K562 (cell line): ENCODE measurements at regions not wholly inside any gene's neighbourhood (a gene's known extent, or its start where the extent isn't known, plus 50 kb on each side); places are given as distances from the start of the nearest gene placed in this dataset.

Experiments
- ATAC-seq: fragments of 200-7000 bp; cut with Tn5 transposase; 3 replicates; pipeline ENCODE4 v1.9.1; 2020; ENCODE audit warnings: moderate library complexity
- BruUV-seq: library from RNA; stranded (reverse); fragments of 400-500 nt; replicated peaks from 2 replicates; lab custom pipeline; 2021; lab: Mats Ljungman, UMichigan
- CTCF ChIA-PET: fragments of 300-600 bp; formaldehyde crosslinking; extraction: SDS; loops from one replicate; lab custom pipeline; 2021; ENCODE audit warnings: low intra/inter-chr PET ratio; lab: Yijun Ruan, JAX
- POLR2A ChIA-PET: fragments of 300-600, 350-650 bp; sonication (Branson Sonifier 250); formaldehyde crosslinking; extraction: SDS; loops from one replicate; lab custom pipeline; 2021; ENCODE audit warnings: antibody characterized with exemption, inconsistent platforms; lab: Yijun Ruan, JAX
- DNase-seq, 4 experiments: peaks; one replicate each; pipeline versions ENCODE4 v3.0.0 to v3.0.0-alpha.2; 2011 to 2018; ENCODE audit warnings: low spot score in 3 of 4, mixed read lengths in 3 of 4; ENCODE audit errors: extremely low read depth in 1 of 4
- FAIRE-seq: peaks from 2 replicates; lab custom pipeline; 2011; peaks lifted over from hg19 to GRCh38; lab: Jason Lieb, UNC
- H2AFZ ChIP-seq: 2 replicates; pipeline ENCODE4 v1.6.0; 2011; ENCODE audit warnings: low read depth, low read length, control low read depth, inconsistent platforms
- H3K27ac ChIP-seq: fragments of 200-600 bp; 3 replicates; pipeline ENCODE4 v1.8.0; 2011; ENCODE audit warnings: low read depth, mild to moderate bottlenecking, control low read depth, inconsistent platforms, low read length, moderate library complexity, mixed read lengths; ENCODE audit errors: extremely low read depth
- H3K27me3 ChIP-seq, 2 experiments: fragments of 300-600 bp in 1 of 2; 2 replicates in 1 of 2; 3 replicates in 1 of 2; pipeline versions ENCODE4 v1.6.0 to v1.8.0; 2011; ENCODE audit warnings: inconsistent platforms in 2 of 2, low read length in 2 of 2, mild to moderate bottlenecking in 1 of 2, mixed read lengths in 1 of 2, moderate library complexity in 1 of 2; ENCODE audit not compliant: control insufficient read depth in 2 of 2, insufficient read depth in 2 of 2
- H3K36me3 ChIP-seq: fragments of 300-600 bp; 3 replicates; pipeline ENCODE4 v1.8.0; 2011; ENCODE audit warnings: mild to moderate bottlenecking, low read length, inconsistent platforms; ENCODE audit not compliant: control insufficient read depth, insufficient read depth
- H3K4me1 ChIP-seq, 2 experiments: fragments of 200-600 bp in 1 of 2; replicated peaks in 1 of 2; 2 replicates in 1 of 2; 3 replicates in 1 of 2; pipeline versions ENCODE4 v1.5.1 to v1.8.0; 2011; ENCODE audit warnings: inconsistent platforms in 2 of 2, low read length in 2 of 2, mild to moderate bottlenecking in 1 of 2, mixed read lengths in 1 of 2, moderate library complexity in 1 of 2; ENCODE audit not compliant: control insufficient read depth in 2 of 2, insufficient read depth in 2 of 2
- H3K4me2 ChIP-seq: 2 replicates; pipeline ENCODE4 v1.6.1; 2011; ENCODE audit warnings: low read length, control low read depth, inconsistent platforms, mixed read lengths; ENCODE audit not compliant: insufficient read depth
- H3K4me3 ChIP-seq: fragments of 200-600 bp; sonication (generic), shearing (Covaris generic); 2 replicates; pipeline ENCODE4 v1.5.1; 2016; ENCODE audit warnings: control low read depth, inconsistent platforms
- H3K79me2 ChIP-seq: fragments of 200-600 bp; 3 replicates; pipeline ENCODE4 v1.8.0; 2011; ENCODE audit warnings: low read length, inconsistent platforms; ENCODE audit not compliant: control insufficient read depth, insufficient read depth
- H3K9ac ChIP-seq, 2 experiments: 2 replicates each; pipeline versions ENCODE4 v1.6.0 to v1.6.1; 2011; ENCODE audit warnings: low read depth in 2 of 2, low read length in 2 of 2, control low read depth in 1 of 2, inconsistent platforms in 1 of 2, mild to moderate bottlenecking in 1 of 2, mixed read lengths in 1 of 2; ENCODE audit not compliant: insufficient read depth in 1 of 2
- H3K9me1 ChIP-seq: one replicate; pipeline ENCODE4 v1.6.0; 2011; ENCODE audit warnings: inconsistent platforms, mild to moderate bottlenecking, low read length, moderate library complexity; ENCODE audit not compliant: control insufficient read depth, insufficient read depth
- H3K9me3 ChIP-seq: replicated peaks from 2 replicates; pipeline ENCODE4 v1.5.1; 2011; ENCODE audit warnings: low read depth, low read length, inconsistent platforms; ENCODE audit not compliant: control insufficient read depth, insufficient read depth
- H4K20me1 ChIP-seq: replicated peaks from 2 replicates; pipeline ENCODE4 v1.6.1; 2011; ENCODE audit warnings: low read length, inconsistent platforms, mixed read lengths; ENCODE audit not compliant: control insufficient read depth, insufficient read depth
- ATF6 ChIP-seq: sonication (generic); formaldehyde crosslinking; IDR thresholded peaks from 2 replicates; pipeline ENCODE4 v1.4.0; 2020; ENCODE audit warnings: mild to moderate bottlenecking, missing genetic modification reagents
- CBX2 ChIP-seq: fragments of 200-600 bp; sonication (generic); IDR thresholded peaks from one replicate; pipeline ENCODE4 v1.6.1; 2012; ENCODE audit warnings: mild to moderate bottlenecking, low read length, inconsistent platforms; ENCODE audit not compliant: insufficient read depth, poor library complexity, severe bottlenecking
- CREM ChIP-seq: IDR thresholded peaks from 2 replicates; pipeline ENCODE4 v1.6.1; 2014; ENCODE audit warnings: antibody characterized with exemption, low read depth
- GATA2 ChIP-seq: sonication (generic); formaldehyde crosslinking; IDR thresholded peaks from 2 replicates; pipeline ENCODE4 v1.4.0; 2020; ENCODE audit warnings: mild to moderate bottlenecking, missing genetic modification reagents
- HDAC8 ChIP-seq: fragments of 450-650 bp; IDR thresholded peaks from 2 replicates; pipeline ENCODE4 v1.6.1; 2016; ENCODE audit warnings: mild to moderate bottlenecking, missing genetic modification characterization, moderate library complexity, missing compliant biosample characterization
- KDM5B ChIP-seq: fragments of 200-600 bp; sonication (generic); IDR thresholded peaks from 2 replicates; pipeline ENCODE4 v1.6.1; 2012; ENCODE audit warnings: low read depth, mild to moderate bottlenecking, moderate library complexity, low read length, control low read depth, inconsistent platforms; ENCODE audit not compliant: insufficient replicate concordance
- NR2C1 ChIP-seq, 2 experiments: fragments of 450-650 bp; IDR thresholded peaks; 2 replicates each; pipeline ENCODE4 v1.6.1; 2017; ENCODE audit warnings: mild to moderate bottlenecking in 2 of 2, antibody characterized with exemption in 1 of 2, inconsistent platforms in 1 of 2, missing compliant biosample characterization in 1 of 2, missing genetic modification characterization in 1 of 2
- PRMT5 ChIP-seq: sonication (generic); formaldehyde crosslinking; IDR thresholded peaks from 2 replicates; pipeline ENCODE4 v1.5.0; 2020; ENCODE audit warnings: missing genetic modification reagents
- PRPF4 ChIP-seq: fragments of 200-400 bp; formaldehyde crosslinking; IDR thresholded peaks from one replicate; pipeline ENCODE4 v1.6.1; 2017; ENCODE audit warnings: low read length, low read depth, mild to moderate bottlenecking; ENCODE audit not compliant: insufficient read depth, poor library complexity, severe bottlenecking
- RAD51 ChIP-seq: fragments of 450-650 bp; IDR thresholded peaks from 2 replicates; pipeline ENCODE4 v1.7.1; 2016; ENCODE audit warnings: low read depth, mild to moderate bottlenecking, borderline replicate concordance
- SNAPC5 ChIP-seq: fragments of 250-450 bp; sonication (Bioruptor Pico); IDR thresholded peaks from 2 replicates; pipeline ENCODE4 v1.8.0; 2021; ENCODE audit warnings: moderate library complexity, mild to moderate bottlenecking, inconsistent platforms
- ZSCAN32 ChIP-seq: fragments of 450-650 bp; formaldehyde crosslinking; IDR thresholded peaks from 2 replicates; pipeline ENCODE4 v1.4.0; 2020; ENCODE audit warnings: mild to moderate bottlenecking, moderate library complexity
- WGBS: fragments of 100-300 bp; shearing (Covaris generic); methylation state at CpG from one replicate; pipeline ENCODE4 v1.1.6; 2016; ENCODE audit warnings: low coverage, mixed read lengths; ENCODE audit not compliant: insufficient coverage; ENCODE audit errors: missing lambda C conversion rate; 5-methylcytosine and 5-hydroxymethylcytosine counted together
- in situ Hi-C: fragments of 300-500 bp; cut with MboI; formaldehyde crosslinking; loops from 4 replicates; pipeline ENCODE4 v1.15.0; 2018; ENCODE audit warnings: inconsistent platforms, mixed read lengths
- intact Hi-C: fragments of 100-400 bp; cut with micrococcal nuclease; formaldehyde crosslinking; loops from 2 replicates; pipeline ENCODE4 v1.14.2; 2022
- TF ChIP-seq, protein P1 (sequence below): sonication (generic); formaldehyde crosslinking; IDR thresholded peaks from 2 replicates; pipeline ENCODE4 v1.8.0; 2022; ENCODE audit warnings: mild to moderate bottlenecking, missing genetic modification reagents
- TF ChIP-seq, protein P2 (sequence below): sonication (generic); formaldehyde crosslinking; IDR thresholded peaks from 2 replicates; pipeline ENCODE4 v1.8.0; 2022; ENCODE audit warnings: mild to moderate bottlenecking, missing genetic modification reagents, borderline replicate concordance

- Histone ChIP-seq H3K79me2 (no peaks in the 10 kb centered on the region), H3K36me3 (no peaks in the 10 kb centered on the region), H3K4me3 (no peak overlapping the region), H4K20me1 (no peaks in the 10 kb centered on the region), H3K9ac (no peak overlapping the region), H3K9me1 (no peaks in the 10 kb centered on the region), H3K4me2 (no peak overlapping the region), H3K4me1 (no peaks in the 10 kb centered on the region), H3K27ac (no peak overlapping the region), H2AFZ (no peak overlapping the region), H3K27me3 (peaks cover 11 to 18% of the 10 kb centered on the region in 2 experiments), H3K9me3 (no peaks in the 10 kb centered on the region)
- POLR2A ChIA-PET, result interaction anchor here (0.8 kb wide), 1 partner anchor 727 kb away, joined by 3 read pairs; no protein-coding TSS in a partner anchor
- DNase-seq, result no peak
- FAIRE-seq, result no peak
- 0% methylated on average over 2 of the region's 2 CpGs for WGBS
- in situ Hi-C loops, result no loop called here
- no peak for ATAC-seq
- BruUV-seq, result no TSS peak
- intact Hi-C loops, result no loop called here
- CTCF ChIA-PET, result no interaction called here
- TF ChIP-seq PRPF4, result no peak
- TF ChIP-seq ZSCAN32 (CRISPR knock-in tag), result no peak
- TF ChIP-seq CREM, result no peak
- TF ChIP-seq ATF6, result no peak
- TF ChIP-seq, protein P1, sequence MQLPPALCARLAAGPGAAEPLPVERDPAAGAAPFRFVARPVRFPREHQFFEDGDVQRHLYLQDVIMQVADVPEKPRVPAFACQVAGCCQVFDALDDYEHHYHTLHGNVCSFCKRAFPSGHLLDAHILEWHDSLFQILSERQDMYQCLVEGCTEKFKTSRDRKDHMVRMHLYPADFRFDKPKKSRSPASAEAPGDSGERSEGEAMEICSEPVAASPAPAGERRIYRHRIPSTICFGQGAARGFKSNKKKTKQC (CRISPR knock-in tag), result no peak
- no peak for TF ChIP-seq NR2C1 (IDR thresholded peaks at IDR 0.05)
- TF ChIP-seq NR2C1 (tag; IDR thresholded peaks at IDR 0.05), result no peak
- TF ChIP-seq SNAPC5 (CRISPR knock-in tag), result no peak
- no peak for TF ChIP-seq KDM5B
- TF ChIP-seq, protein P2, sequence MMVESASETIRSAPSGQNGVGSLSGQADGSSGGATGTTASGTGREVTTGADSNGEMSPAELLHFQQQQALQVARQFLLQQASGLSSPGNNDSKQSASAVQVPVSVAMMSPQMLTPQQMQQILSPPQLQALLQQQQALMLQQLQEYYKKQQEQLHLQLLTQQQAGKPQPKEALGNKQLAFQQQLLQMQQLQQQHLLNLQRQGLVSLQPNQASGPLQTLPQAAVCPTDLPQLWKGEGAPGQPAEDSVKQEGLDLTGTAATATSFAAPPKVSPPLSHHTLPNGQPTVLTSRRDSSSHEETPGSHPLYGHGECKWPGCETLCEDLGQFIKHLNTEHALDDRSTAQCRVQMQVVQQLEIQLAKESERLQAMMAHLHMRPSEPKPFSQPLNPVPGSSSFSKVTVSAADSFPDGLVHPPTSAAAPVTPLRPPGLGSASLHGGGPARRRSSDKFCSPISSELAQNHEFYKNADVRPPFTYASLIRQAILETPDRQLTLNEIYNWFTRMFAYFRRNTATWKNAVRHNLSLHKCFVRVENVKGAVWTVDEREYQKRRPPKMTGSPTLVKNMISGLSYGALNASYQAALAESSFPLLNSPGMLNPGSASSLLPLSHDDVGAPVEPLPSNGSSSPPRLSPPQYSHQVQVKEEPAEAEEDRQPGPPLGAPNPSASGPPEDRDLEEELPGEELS (CRISPR knock-in tag), result no peak
- TF ChIP-seq RAD51, result no peak
- no peak for TF ChIP-seq GATA2 (CRISPR knock-in tag)
- TF ChIP-seq HDAC8, result no peak
- no peak for TF ChIP-seq CBX2
- TF ChIP-seq PRMT5 (CRISPR knock-in tag), result no peak
Measured at GRCh38 chr2:175436076-175436475, 254.6 kb upstream of the ATP5MC3 start.
